Stimulated activated CD4-positive, alpha-beta T cell treated with anti-CD3 and anti-CD28 coated beads, Interleukin-4, amount 100 ng/mL, for 4 hours (primary cell): ENCODE measurements at regions not wholly inside any gene's neighbourhood (a gene's known extent, or its start where the extent isn't known, plus 50 kb on each side); places are given as distances from the start of the nearest gene placed in this dataset.

Experiments
- DNase-seq, 2 experiments: peaks; one replicate each; pipeline ENCODE4 v3.0.0-alpha.2; 2020

GRCh38 chr1:168782559-168783116 lies 53.6 kb upstream of the DPT start:
- no peak for DNase-seq

- DNase-seq, result no peak
Observed at GRCh38 chr1:168783458-168784210, 54.6 kb upstream of the DPT start.

- no peak for DNase-seq
Observed at GRCh38 chr1:168786476-168787330, 57.7 kb upstream of the DPT start.

- DNase-seq, result no peak
Observed at GRCh38 chr1:168788258-168788657, 59.3 kb upstream of the DPT start.

GRCh38 chr1:168789501-168789900 lies 60.5 kb upstream of the DPT start:
- DNase-seq, result no peak

GRCh38 chr1:168792142-168792541 lies 63.1 kb upstream of the DPT start:
- DNase-seq, result no peak

GRCh38 chr1:168792592-168793125 lies 63.7 kb upstream of the DPT start:
- DNase-seq, result no peak

GRCh38 chr1:168794057-168794456 lies 65.1 kb upstream of the DPT start:
- DNase-seq, result no peak

GRCh38 chr1:168795681-168796080 lies 66.7 kb upstream of the DPT start:
- DNase-seq, result no peak

- DNase-seq, result no peak
Observed at GRCh38 chr1:168799927-168800605, 71.1 kb upstream of the DPT start.

- no peak for DNase-seq
Observed at GRCh38 chr1:168801032-168801745, 72.2 kb upstream of the DPT start.

GRCh38 chr1:168803806-168804510 lies 75.0 kb upstream of the DPT start:
- DNase-seq, result no peak

GRCh38 chr1:168806952-168807351 lies 77.9 kb upstream of the DPT start:
- no peak for DNase-seq

- no peak for DNase-seq
Observed at GRCh38 chr1:168811176-168811575, 82.2 kb upstream of the DPT start.

- DNase-seq, result no peak
Observed at GRCh38 chr1:168819668-168820067, 90.7 kb upstream of the DPT start.

- peak in 1 of 2 experiments; percentile 33 for DNase-seq
Observed at GRCh38 chr1:168821434-168821833, 92.4 kb upstream of the DPT start.

GRCh38 chr1:168822911-168823310 lies 93.9 kb upstream of the DPT start:
- DNase-seq, result no peak

- DNase-seq, result no peak
Observed at GRCh38 chr1:168823988-168824387, 95.0 kb upstream of the DPT start.

- no peak for DNase-seq
Observed at GRCh38 chr1:168824418-168825065, 95.5 kb upstream of the DPT start.

- DNase-seq, result no peak
Observed at GRCh38 chr1:168825129-168825528, 96.1 kb upstream of the DPT start.

- no peak for DNase-seq
Observed at GRCh38 chr1:168825820-168826219, 96.8 kb upstream of the DPT start.
